OCI-LY3 (cell line): ENCODE measurements at regions not wholly inside any gene's neighbourhood (a gene's known extent, or its start where the extent isn't known, plus 50 kb on each side); places are given as distances from the start of the nearest gene placed in this dataset.

Experiments
- H2AFZ ChIP-seq: fragments of 200-600, 300-600 bp; shearing (Covaris generic); 2 replicates; pipeline ENCODE4 v1.6.0; 2014; ENCODE audit warnings: antibody characterized with exemption, low read depth, low read length
- H3K27ac ChIP-seq: fragments of 200-600, 300-600 bp; sonication (generic); 2 replicates; pipeline ENCODE4 v1.5.1; 2014; ENCODE audit warnings: mild to moderate bottlenecking, low read length, moderate library complexity, mixed read lengths
- H3K27me3 ChIP-seq: fragments of 200-600, 300-600 bp; sonication (generic); 2 replicates; pipeline ENCODE4 v1.6.1; 2014; ENCODE audit warnings: low read depth, low read length, mixed read lengths
- H3K36me3 ChIP-seq: fragments of 200-600, 300-600 bp; sonication (generic); replicated peaks from 2 replicates; pipeline ENCODE3; 2014; ENCODE audit warnings: low read depth, low read length, mixed read lengths
- H3K4me1 ChIP-seq: fragments of 300-600, 200-600 bp; sonication (generic); 2 replicates; pipeline ENCODE4 v1.6.1; 2014; ENCODE audit warnings: low read length, mixed read lengths
- H3K4me2 ChIP-seq: fragments of 200-600, 300-600 bp; sonication (generic); 2 replicates; pipeline ENCODE4 v1.6.1; 2014; ENCODE audit warnings: low read length, mixed read lengths
- H3K4me3 ChIP-seq: fragments of 300-600, 200-600 bp; sonication (generic); 2 replicates; pipeline ENCODE4 v1.5.1; 2014; ENCODE audit warnings: antibody characterized with exemption, mild to moderate bottlenecking, low read length, moderate library complexity
- H3K79me2 ChIP-seq: fragments of 300-600, 200-600 bp; shearing (Covaris generic); 2 replicates; pipeline ENCODE4 v1.6.1; 2014; ENCODE audit warnings: mild to moderate bottlenecking, low read length, mixed read lengths
- H3K9ac ChIP-seq: fragments of 300-600, 200-600 bp; shearing (Covaris generic); 2 replicates; pipeline ENCODE4 v1.6.0; 2014; ENCODE audit warnings: mild to moderate bottlenecking, low read length, moderate library complexity
- H3K9me3 ChIP-seq: fragments of 200-600, 300-600 bp; shearing (Covaris generic); 2 replicates; pipeline ENCODE4 v1.6.1; 2014; ENCODE audit warnings: low read length, mixed read lengths; ENCODE audit not compliant: insufficient read depth
- H4K20me1 ChIP-seq: fragments of 200-600, 300-600 bp; sonication (generic); 2 replicates; pipeline ENCODE4 v1.6.1; 2016; ENCODE audit warnings: low read length, mixed read lengths; ENCODE audit not compliant: insufficient read depth
- CTCF ChIP-seq: fragments of 200-600, 300-600 bp; sonication (generic); IDR thresholded peaks from 2 replicates; pipeline ENCODE4 v1.5.1; 2014; ENCODE audit warnings: antibody characterized with exemption, low read length, low read depth
- EZH2phosphoT487 ChIP-seq: fragments of 200-600 bp; shearing (Covaris generic); IDR thresholded peaks from 2 replicates; pipeline ENCODE4 v1.6.1; 2018; ENCODE audit warnings: antibody characterized with exemption, mixed run types, low read depth

GRCh38 chr6:22227824-22228610, 68.8 kb downstream of the PRL start:
- no peak for TF ChIP-seq CTCF
- TF ChIP-seq EZH2phosphoT487: no peak
- Histone ChIP-seq H3K27ac (no peak overlapping the region), H3K4me3 (no peak overlapping the region), H3K79me2 (no peaks in the 10 kb centered on the region), H3K4me1 (no peaks in the 10 kb centered on the region), H3K9me3 (no peaks in the 10 kb centered on the region), H3K36me3 (no peaks in the 10 kb centered on the region), H2AFZ (no peak overlapping the region), H3K9ac (no peak overlapping the region), H3K4me2 (no peak overlapping the region), H4K20me1 (no peaks in the 10 kb centered on the region), H3K27me3 (no peaks in the 10 kb centered on the region)

- Histone ChIP-seq H3K4me2 (no peak overlapping the region), H3K27ac (no peak overlapping the region), H3K9me3 (no peaks in the 10 kb centered on the region), H3K9ac (no peak overlapping the region), H4K20me1 (no peaks in the 10 kb centered on the region), H3K4me1 (no peaks in the 10 kb centered on the region), H3K79me2 (no peaks in the 10 kb centered on the region), H2AFZ (no peak overlapping the region), H3K4me3 (no peak overlapping the region), H3K27me3 (no peaks in the 10 kb centered on the region), H3K36me3 (no peaks in the 10 kb centered on the region)
- TF ChIP-seq CTCF: no peak
- no peak for TF ChIP-seq EZH2phosphoT487
These were observed 65.8 kb downstream of the PRL start for GRCh38 chr6:22231050-22231449.

- H3K9ac ChIP-seq: no peak overlapping the region
- TF ChIP-seq CTCF: no peak
- TF ChIP-seq EZH2phosphoT487: no peak
- H3K4me2 ChIP-seq: no peak overlapping the region
- H3K9me3 ChIP-seq: no peaks in the 10 kb centered on the region
- H3K4me1 ChIP-seq: no peaks in the 10 kb centered on the region
- no peaks in the 10 kb centered on the region for H3K79me2 ChIP-seq
- H3K27me3 ChIP-seq: no peaks in the 10 kb centered on the region
- no peak overlapping the region for H3K4me3 ChIP-seq
- no peak overlapping the region for H2AFZ ChIP-seq
- no peaks in the 10 kb centered on the region for H4K20me1 ChIP-seq
- no peak overlapping the region for H3K27ac ChIP-seq
- no peaks in the 10 kb centered on the region for H3K36me3 ChIP-seq
These were observed 65.2 kb downstream of the PRL start for GRCh38 chr6:22231616-22232015.

GRCh38 chr6:22236626-22237414, 60.0 kb downstream of the PRL start:
- no peak overlapping the region for H3K9ac ChIP-seq
- H3K36me3 ChIP-seq: no peaks in the 10 kb centered on the region
- H3K27me3 ChIP-seq: no peaks in the 10 kb centered on the region
- no peaks in the 10 kb centered on the region for H3K4me1 ChIP-seq
- no peak overlapping the region for H3K4me2 ChIP-seq
- H3K9me3 ChIP-seq: no peaks in the 10 kb centered on the region
- H3K4me3 ChIP-seq: no peak overlapping the region
- TF ChIP-seq EZH2phosphoT487: no peak
- no peak for TF ChIP-seq CTCF
- H2AFZ ChIP-seq: no peak overlapping the region
- H4K20me1 ChIP-seq: no peaks in the 10 kb centered on the region
- H3K27ac ChIP-seq: no peak overlapping the region
- H3K79me2 ChIP-seq: no peaks in the 10 kb centered on the region
